Neural progenitor cell (in vitro differentiated cells): ENCODE measurements at regions not wholly inside any gene's neighbourhood (a gene's known extent, or its start where the extent isn't known, plus 50 kb on each side); places are given as distances from the start of the nearest gene placed in this dataset.

Experiments
- EZH2 ChIP-seq: fragments of 200-600 bp; sonication (generic); IDR thresholded peaks from 2 replicates; pipeline ENCODE4 v1.6.1; 2017; ENCODE audit warnings: antibody characterized with exemption, mild to moderate bottlenecking, moderate library complexity
- EZH2phosphoT487 ChIP-seq: fragments of 200-600 bp; sonication (generic); IDR thresholded peaks from 2 replicates; pipeline ENCODE4 v1.6.1; 2017; ENCODE audit warnings: antibody characterized with exemption
- TF ChIP-seq, protein P1 (sequence below): fragments of 200-600 bp; sonication (generic); IDR thresholded peaks from 2 replicates; pipeline ENCODE4 v1.5.1; 2017; ENCODE audit warnings: antibody characterized with exemption, mild to moderate bottlenecking

DNA sequence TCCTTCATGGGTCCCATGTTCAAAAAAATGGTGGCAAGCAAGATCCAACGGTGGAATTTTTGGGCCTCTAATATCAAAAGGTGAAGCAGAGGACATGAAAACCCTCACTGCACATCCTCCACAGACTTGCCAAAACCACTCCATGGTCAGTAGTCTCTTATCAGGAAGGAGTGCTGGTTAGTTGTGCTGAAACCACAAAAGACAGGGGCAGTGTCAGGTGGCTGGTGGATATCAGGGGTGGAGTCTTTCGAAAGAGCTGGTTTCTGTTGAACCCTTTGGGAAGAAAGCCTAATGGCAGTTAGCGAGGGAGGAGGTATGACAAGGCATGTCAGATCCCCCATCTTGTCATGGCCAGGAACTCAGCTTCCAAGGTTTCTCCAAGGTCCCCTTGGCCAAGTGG, 395.9 kb upstream of the CAMK1G start:
- TF ChIP-seq EZH2 (no peak), EZH2phosphoT487 (no peak)
- TF ChIP-seq, protein P1, sequence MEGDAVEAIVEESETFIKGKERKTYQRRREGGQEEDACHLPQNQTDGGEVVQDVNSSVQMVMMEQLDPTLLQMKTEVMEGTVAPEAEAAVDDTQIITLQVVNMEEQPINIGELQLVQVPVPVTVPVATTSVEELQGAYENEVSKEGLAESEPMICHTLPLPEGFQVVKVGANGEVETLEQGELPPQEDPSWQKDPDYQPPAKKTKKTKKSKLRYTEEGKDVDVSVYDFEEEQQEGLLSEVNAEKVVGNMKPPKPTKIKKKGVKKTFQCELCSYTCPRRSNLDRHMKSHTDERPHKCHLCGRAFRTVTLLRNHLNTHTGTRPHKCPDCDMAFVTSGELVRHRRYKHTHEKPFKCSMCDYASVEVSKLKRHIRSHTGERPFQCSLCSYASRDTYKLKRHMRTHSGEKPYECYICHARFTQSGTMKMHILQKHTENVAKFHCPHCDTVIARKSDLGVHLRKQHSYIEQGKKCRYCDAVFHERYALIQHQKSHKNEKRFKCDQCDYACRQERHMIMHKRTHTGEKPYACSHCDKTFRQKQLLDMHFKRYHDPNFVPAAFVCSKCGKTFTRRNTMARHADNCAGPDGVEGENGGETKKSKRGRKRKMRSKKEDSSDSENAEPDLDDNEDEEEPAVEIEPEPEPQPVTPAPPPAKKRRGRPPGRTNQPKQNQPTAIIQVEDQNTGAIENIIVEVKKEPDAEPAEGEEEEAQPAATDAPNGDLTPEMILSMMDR = no peak
